ENCODE measurements at regions not wholly inside any gene's neighbourhood (a gene's known extent, or its start where the extent isn't known, plus 50 kb on each side); places are given as distances from the start of the nearest gene placed in this dataset.

GRCh38 chr12:126084480-126084879 is 1019.2 kb downstream of the AACS start:
- no peak for DNase-seq (ENCODE audit: low read depth in 2 of 2)

GRCh38 chr12:126086242-126086641 is 1021.0 kb downstream of the AACS start:
- DNase-seq (ENCODE audit: low read depth in 2 of 2) = no peak

- DNase-seq (ENCODE audit: low read depth in 2 of 2) = no peak
Measured at GRCh38 chr12:126087692-126088091, 1022.5 kb downstream of the AACS start.

- no peak for DNase-seq (ENCODE audit: low read depth in 2 of 2)
Measured at GRCh38 chr12:126093908-126094307, 1028.7 kb downstream of the AACS start.

GRCh38 chr12:126095748-126096510 is 1030.7 kb downstream of the AACS start:
- DNase-seq (ENCODE audit: low read depth in 2 of 2) = no peak

- no peak for DNase-seq (ENCODE audit: low read depth in 2 of 2)
Measured at GRCh38 chr12:126106706-126107105, 1041.5 kb downstream of the AACS start.

- DNase-seq (ENCODE audit: low read depth in 2 of 2) = no peak
Measured at GRCh38 chr12:126107659-126108058, 1042.4 kb downstream of the AACS start.

GRCh38 chr12:126108247-126108646 is 1043.0 kb downstream of the AACS start:
- DNase-seq (ENCODE audit: low read depth in 2 of 2) = no peak

GRCh38 chr12:126112141-126112540 is 1046.9 kb downstream of the AACS start:
- no peak for DNase-seq (ENCODE audit: low read depth in 2 of 2)

GRCh38 chr12:126112849-126113248 is 1047.6 kb downstream of the AACS start:
- no peak for DNase-seq (ENCODE audit: low read depth in 2 of 2)

- no peak for DNase-seq (ENCODE audit: low read depth in 2 of 2)
Measured at GRCh38 chr12:126114441-126114840, 1049.2 kb downstream of the AACS start.

GRCh38 chr12:126117502-126117901 is 1052.3 kb downstream of the AACS start:
- no peak for DNase-seq (ENCODE audit: low read depth in 2 of 2)

GRCh38 chr12:126139355-126139754 is 1074.1 kb downstream of the AACS start:
- no peak for DNase-seq (ENCODE audit: low read depth in 2 of 2)

GRCh38 chr12:126144603-126145002 is 1079.4 kb downstream of the AACS start:
- no peak for DNase-seq (ENCODE audit: low read depth in 2 of 2)

- no peak for DNase-seq (ENCODE audit: low read depth in 2 of 2)
Measured at GRCh38 chr12:126147321-126147720, 1082.1 kb downstream of the AACS start.

- no peak for DNase-seq (ENCODE audit: low read depth in 2 of 2)
Measured at GRCh38 chr12:126156806-126157574, 1091.8 kb downstream of the AACS start.

- DNase-seq (ENCODE audit: low read depth in 2 of 2) = no peak
Measured at GRCh38 chr12:126157575-126157966, 1092.3 kb downstream of the AACS start.

- no peak for DNase-seq (ENCODE audit: low read depth in 2 of 2)
Measured at GRCh38 chr12:126159139-126159538, 1093.9 kb downstream of the AACS start.

GRCh38 chr12:126160912-126161311 is 1095.7 kb downstream of the AACS start:
- DNase-seq (ENCODE audit: low read depth in 2 of 2) = no peak

- DNase-seq (ENCODE audit: low read depth in 2 of 2) = no peak
Measured at GRCh38 chr12:126163984-126164383, 1098.7 kb downstream of the AACS start.

GRCh38 chr12:126171937-126172559 is 1106.8 kb downstream of the AACS start:
- DNase-seq (ENCODE audit: low read depth in 2 of 2) = no peak

GRCh38 chr12:126182619-126183236 is 1117.5 kb downstream of the AACS start:
- no peak for DNase-seq (ENCODE audit: low read depth in 2 of 2)
